ENCODE measurements at regions not wholly inside any gene's neighbourhood (a gene's known extent, or its start where the extent isn't known, plus 50 kb on each side); places are given as distances from the start of the nearest gene placed in this dataset.

GRCh38 chr16:86112178-86112577 is 213.2 kb downstream of the IRF8 start:
- CTCF ChIA-PET, result interaction anchor here (0.8 kb wide), 1 partner anchor 405 kb away, joined by 3 read pairs; no protein-coding TSS in a partner anchor
- TF ChIP-seq, protein P1, sequence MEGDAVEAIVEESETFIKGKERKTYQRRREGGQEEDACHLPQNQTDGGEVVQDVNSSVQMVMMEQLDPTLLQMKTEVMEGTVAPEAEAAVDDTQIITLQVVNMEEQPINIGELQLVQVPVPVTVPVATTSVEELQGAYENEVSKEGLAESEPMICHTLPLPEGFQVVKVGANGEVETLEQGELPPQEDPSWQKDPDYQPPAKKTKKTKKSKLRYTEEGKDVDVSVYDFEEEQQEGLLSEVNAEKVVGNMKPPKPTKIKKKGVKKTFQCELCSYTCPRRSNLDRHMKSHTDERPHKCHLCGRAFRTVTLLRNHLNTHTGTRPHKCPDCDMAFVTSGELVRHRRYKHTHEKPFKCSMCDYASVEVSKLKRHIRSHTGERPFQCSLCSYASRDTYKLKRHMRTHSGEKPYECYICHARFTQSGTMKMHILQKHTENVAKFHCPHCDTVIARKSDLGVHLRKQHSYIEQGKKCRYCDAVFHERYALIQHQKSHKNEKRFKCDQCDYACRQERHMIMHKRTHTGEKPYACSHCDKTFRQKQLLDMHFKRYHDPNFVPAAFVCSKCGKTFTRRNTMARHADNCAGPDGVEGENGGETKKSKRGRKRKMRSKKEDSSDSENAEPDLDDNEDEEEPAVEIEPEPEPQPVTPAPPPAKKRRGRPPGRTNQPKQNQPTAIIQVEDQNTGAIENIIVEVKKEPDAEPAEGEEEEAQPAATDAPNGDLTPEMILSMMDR (IDR thresholded peaks at IDR 0.05; ENCODE audit: insufficient read depth, low read length, missing control alignments), result no peak
- H3K4me3 ChIP-seq (ENCODE audit: low read depth, low read length), result no peak overlapping the region
- POLR2A ChIA-PET, result no interaction called here
- DNase-seq (ENCODE audit: low read depth, low spot score), result no peak

- POLR2A ChIA-PET, result no interaction called here
- CTCF ChIA-PET, result interaction anchor here (1.7 kb wide), 1 partner anchor 400 kb away, joined by 7 read pairs; no protein-coding TSS in a partner anchor
- DNase-seq (ENCODE audit: low read depth, low spot score), result no peak
- H3K4me3 ChIP-seq (ENCODE audit: low read depth, low read length), result no peak overlapping the region
- TF ChIP-seq, protein P1 (IDR thresholded peaks at IDR 0.05; ENCODE audit: insufficient read depth, low read length, missing control alignments), result no peak
These were observed 218.3 kb downstream of the IRF8 start for GRCh38 chr16:86117235-86117634.

- CTCF ChIA-PET, result interaction anchor here (1.7 kb wide), 1 partner anchor 400 kb away, joined by 7 read pairs; no protein-coding TSS in a partner anchor
- no peak for DNase-seq (ENCODE audit: low read depth, low spot score)
- TF ChIP-seq, protein P1 (IDR thresholded peaks at IDR 0.05; ENCODE audit: insufficient read depth, low read length, missing control alignments), result no peak
- H3K4me3 ChIP-seq (ENCODE audit: low read depth, low read length), result no peak overlapping the region
- POLR2A ChIA-PET, result no interaction called here
These were observed 218.8 kb downstream of the IRF8 start for GRCh38 chr16:86117756-86118155.

- CTCF ChIA-PET, result interaction anchor here (0.9 to 1.7 kb wide), 3 partner anchors 47 to 399 kb away, joined by 4 to 7 read pairs (median 4); no protein-coding TSS in a partner anchor
- TF ChIP-seq, protein P1 (IDR thresholded peaks at IDR 0.05; ENCODE audit: insufficient read depth, low read length, missing control alignments), result no peak
- POLR2A ChIA-PET, result no interaction called here
- DNase-seq (ENCODE audit: low read depth, low spot score), result no peak
- no peak overlapping the region for H3K4me3 ChIP-seq (ENCODE audit: low read depth, low read length)
These were observed 219.7 kb downstream of the IRF8 start for GRCh38 chr16:86118467-86119307.

DNA sequence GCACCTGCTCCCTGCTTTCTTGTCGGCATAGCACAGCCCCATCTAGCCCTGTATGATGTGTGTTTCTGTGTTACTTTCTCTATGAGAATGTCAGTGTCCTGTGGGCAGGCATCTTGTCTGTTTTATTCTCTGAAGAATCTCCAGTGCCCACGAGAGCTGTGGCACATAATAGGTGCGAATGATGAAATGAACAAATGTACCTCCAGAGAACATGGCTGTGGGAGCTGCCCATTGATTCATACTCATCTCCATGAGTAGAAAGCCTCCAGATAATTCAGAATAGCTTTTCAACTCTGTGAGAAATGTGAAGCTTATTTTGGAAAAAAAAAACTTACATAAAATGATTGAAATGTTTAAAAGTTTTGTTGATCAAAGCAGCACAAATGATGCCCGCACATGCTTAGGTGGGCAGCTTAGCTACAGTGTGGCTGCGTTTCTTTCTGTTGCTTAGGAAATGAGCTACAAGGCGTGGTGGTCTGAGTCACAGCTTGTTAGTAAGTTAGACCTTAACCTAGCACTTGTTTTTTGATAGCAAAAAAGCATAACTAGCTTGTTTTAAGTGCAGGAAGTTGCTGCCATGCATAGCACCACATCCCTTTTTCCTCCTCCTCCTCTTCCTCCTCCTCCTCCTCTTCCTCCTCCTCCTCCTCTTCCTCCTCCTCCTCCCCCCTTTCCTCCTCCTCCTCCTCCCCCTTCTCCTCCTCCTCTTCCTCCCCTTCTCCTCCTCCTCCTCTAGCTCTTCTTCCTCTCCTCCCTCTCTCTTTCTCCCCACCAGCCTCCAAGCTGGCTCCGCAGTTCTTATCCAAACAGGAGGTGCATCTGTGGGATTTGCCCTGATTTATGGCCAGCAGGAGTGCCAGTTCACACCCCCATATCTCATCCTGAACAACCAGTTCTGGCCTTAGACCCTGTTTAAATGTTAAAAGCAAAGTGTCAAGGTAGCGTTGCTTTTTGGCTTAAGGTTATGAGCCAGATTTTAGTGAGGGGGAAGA is 221.5 kb downstream of the IRF8 start:
- CTCF ChIA-PET, result interaction anchor here (1.2 to 1.3 kb wide), 2 partner anchors 397 to 400 kb away, joined by 4 to 6 read pairs; no protein-coding TSS in a partner anchor
- POLR2A ChIA-PET, result no interaction called here
- no peak for DNase-seq (ENCODE audit: low read depth, low spot score)
- TF ChIP-seq, protein P1 (IDR thresholded peaks at IDR 0.05; ENCODE audit: insufficient read depth, low read length, missing control alignments), result no peak
- H3K4me3 ChIP-seq (ENCODE audit: low read depth, low read length), result no peak overlapping the region

Measured in AG04449 (cell line).